ENCODE measurements at regions not wholly inside any gene's neighbourhood (a gene's known extent, or its start where the extent isn't known, plus 50 kb on each side); places are given as distances from the start of the nearest gene placed in this dataset.
"Not testable (repeated sequence)": the region's sequence is repeated elsewhere in the genome, so short reads cannot be mapped to it uniquely, and the experiment has no call there.

- intact Hi-C loops (cut with DNase I) = no loop called here
- H3K4me1 ChIP-seq = no peaks in the 10 kb centered on the region
- no peak overlapping the region for H3K4me3 ChIP-seq
- DNase-seq (peak in 1 of 4 donors; percentile 79), ATAC-seq (no peak)
- H3K27ac ChIP-seq = no peak overlapping the region
- TF ChIP-seq CTCF (IDR thresholded peaks at IDR 0.05) = no peak
- no peaks in the 10 kb centered on the region for H3K36me3 ChIP-seq
- H3K9me3 ChIP-seq = peaks cover 0 to 68% of the 10 kb centered on the region in 2 donors
- peaks cover 0 to 39% of the 10 kb centered on the region in 2 donors for H3K27me3 ChIP-seq
Observed at GRCh38 chr20:29741594-29741893, 1515.9 kb upstream of the DEFB115 start.

- ATAC-seq (no peak), DNase-seq (peak in 1 of 4 donors; percentile 70)
- Histone ChIP-seq H3K27ac (no peak overlapping the region), H3K27me3 (peaks cover 0 to 39% of the 10 kb centered on the region in 2 donors), H3K4me1 (no peaks in the 10 kb centered on the region), H3K36me3 (no peaks in the 10 kb centered on the region), H3K9me3 (peaks cover 0 to 64% of the 10 kb centered on the region in 2 donors), H3K4me3 (no peak overlapping the region)
- no peak for TF ChIP-seq CTCF (IDR thresholded peaks at IDR 0.05)
- intact Hi-C loops (cut with DNase I) = no loop called here
Observed at GRCh38 chr20:29741894-29742698, 1515.4 kb upstream of the DEFB115 start.

- intact Hi-C loops (cut with DNase I) = no loop called here
- no peaks in the 10 kb centered on the region for H3K36me3 ChIP-seq
- TF ChIP-seq CTCF (IDR thresholded peaks at IDR 0.05) = no peak
- no peaks in the 10 kb centered on the region for H3K4me1 ChIP-seq
- peaks cover 0 to 58% of the 10 kb centered on the region in 2 donors for H3K9me3 ChIP-seq
- ATAC-seq (no peak), DNase-seq (peak in 1 of 4 donors; percentile 69)
- peaks cover 0 to 39% of the 10 kb centered on the region in 2 donors for H3K27me3 ChIP-seq
- no peak overlapping the region for H3K27ac ChIP-seq
- H3K4me3 ChIP-seq = no peak overlapping the region
Observed at GRCh38 chr20:29742699-29743100, 1514.8 kb upstream of the DEFB115 start.

- H3K4me1 ChIP-seq = no peaks in the 10 kb centered on the region
- H3K4me3 ChIP-seq = no peak overlapping the region
- no peak for ATAC-seq
- DNase-seq = peak in 1 of 4 donors; percentile 78
- intact Hi-C loops (cut with DNase I) = no loop called here
- no peaks in the 10 kb centered on the region for H3K36me3 ChIP-seq
- no peak overlapping the region for H3K27ac ChIP-seq
- peaks cover 0 to 39% of the 10 kb centered on the region in 2 donors for H3K27me3 ChIP-seq
- TF ChIP-seq CTCF (IDR thresholded peaks at IDR 0.05) = no peak
- H3K9me3 ChIP-seq = peaks cover 0 to 52% of the 10 kb centered on the region in 2 donors
Observed at GRCh38 chr20:29743101-29743931, 1514.1 kb upstream of the DEFB115 start.

- H3K27ac ChIP-seq = no peak overlapping the region
- H3K36me3 ChIP-seq = no peaks in the 10 kb centered on the region
- H3K27me3 ChIP-seq = peaks cover 0 to 39% of the 10 kb centered on the region in 2 donors
- DNase-seq (peak in 1 of 4 donors; percentile 55), ATAC-seq (no peak)
- no peak for TF ChIP-seq CTCF (IDR thresholded peaks at IDR 0.05)
- peaks cover 0 to 47% of the 10 kb centered on the region in 2 donors for H3K9me3 ChIP-seq
- no peak overlapping the region for H3K4me3 ChIP-seq
- intact Hi-C loops (cut with DNase I) = no loop called here
- H3K4me1 ChIP-seq = no peaks in the 10 kb centered on the region
Observed at GRCh38 chr20:29744071-29744470, 1513.4 kb upstream of the DEFB115 start.

GRCh38 chr20:29745534-29746245, 1511.8 kb upstream of the DEFB115 start:
- H3K9me3 ChIP-seq = peaks cover 0 to 46% of the 10 kb centered on the region in 2 donors
- DNase-seq = peak in 1 of 4 donors; percentile 71
- H3K27me3 ChIP-seq = peaks cover 0 to 34% of the 10 kb centered on the region in 2 donors
- H3K4me1 ChIP-seq; H3K4me3 ChIP-seq; intact Hi-C loops (cut with DNase I); H3K36me3 ChIP-seq; H3K27ac ChIP-seq; ATAC-seq: not testable (repeated sequence)

Data from left lung (tissue), 4 donors.